ENCODE measurements at regions not wholly inside any gene's neighbourhood (a gene's known extent, or its start where the extent isn't known, plus 50 kb on each side); places are given as distances from the start of the nearest gene placed in this dataset.

DNA sequence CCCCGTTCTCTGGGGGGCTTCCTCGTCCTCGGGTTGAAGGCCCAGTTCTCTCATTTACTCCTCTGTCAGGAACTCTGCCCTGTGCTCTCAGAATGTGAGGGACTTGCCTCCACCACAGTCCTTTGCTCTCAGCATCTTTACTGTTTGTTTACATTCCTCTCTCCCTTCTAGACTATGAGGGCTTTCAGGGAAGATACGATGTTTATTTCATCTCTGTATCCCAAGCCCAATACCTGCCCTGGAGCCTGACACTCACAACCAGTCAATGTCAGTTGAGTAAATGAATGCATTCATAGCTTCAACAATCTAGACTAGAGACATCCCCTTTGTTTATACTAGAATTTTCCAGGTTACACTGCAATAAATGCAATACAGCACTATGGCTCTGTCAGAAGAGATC lies 409.6 kb upstream of the CDH11 start:
- TF ChIP-seq, protein P1, sequence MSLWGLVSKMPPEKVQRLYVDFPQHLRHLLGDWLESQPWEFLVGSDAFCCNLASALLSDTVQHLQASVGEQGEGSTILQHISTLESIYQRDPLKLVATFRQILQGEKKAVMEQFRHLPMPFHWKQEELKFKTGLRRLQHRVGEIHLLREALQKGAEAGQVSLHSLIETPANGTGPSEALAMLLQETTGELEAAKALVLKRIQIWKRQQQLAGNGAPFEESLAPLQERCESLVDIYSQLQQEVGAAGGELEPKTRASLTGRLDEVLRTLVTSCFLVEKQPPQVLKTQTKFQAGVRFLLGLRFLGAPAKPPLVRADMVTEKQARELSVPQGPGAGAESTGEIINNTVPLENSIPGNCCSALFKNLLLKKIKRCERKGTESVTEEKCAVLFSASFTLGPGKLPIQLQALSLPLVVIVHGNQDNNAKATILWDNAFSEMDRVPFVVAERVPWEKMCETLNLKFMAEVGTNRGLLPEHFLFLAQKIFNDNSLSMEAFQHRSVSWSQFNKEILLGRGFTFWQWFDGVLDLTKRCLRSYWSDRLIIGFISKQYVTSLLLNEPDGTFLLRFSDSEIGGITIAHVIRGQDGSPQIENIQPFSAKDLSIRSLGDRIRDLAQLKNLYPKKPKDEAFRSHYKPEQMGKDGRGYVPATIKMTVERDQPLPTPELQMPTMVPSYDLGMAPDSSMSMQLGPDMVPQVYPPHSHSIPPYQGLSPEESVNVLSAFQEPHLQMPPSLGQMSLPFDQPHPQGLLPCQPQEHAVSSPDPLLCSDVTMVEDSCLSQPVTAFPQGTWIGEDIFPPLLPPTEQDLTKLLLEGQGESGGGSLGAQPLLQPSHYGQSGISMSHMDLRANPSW (CRISPR knock-in tag; conservative IDR thresholded peaks at IDR 0.05; ENCODE audit: low read depth), result no peak
- TF ChIP-seq CREB1 (CRISPR knock-in tag; IDR thresholded peaks at IDR 0.05) (no peak), ZNF671 (CRISPR knock-in tag; IDR thresholded peaks at IDR 0.05) (no peak), TP53 (CRISPR knock-in tag; IDR thresholded peaks at IDR 0.05) (no peak), JAZF1 (CRISPR knock-in tag; IDR thresholded peaks at IDR 0.05) (no peak), GRHL2 (CRISPR knock-in tag; IDR thresholded peaks at IDR 0.05; ENCODE audit: insufficient replicate concordance, severe bottlenecking) (no peak), FOXK1 (CRISPR knock-in tag; IDR thresholded peaks at IDR 0.05) (no peak), ZNF263 (CRISPR knock-in tag; IDR thresholded peaks at IDR 0.05; ENCODE audit: low read depth) (no peak), NFATC4 (CRISPR knock-in tag; IDR thresholded peaks at IDR 0.05) (no peak), NR2C2 (CRISPR knock-in tag; IDR thresholded peaks at IDR 0.05) (no peak)
- TF ChIP-seq, protein P2, sequence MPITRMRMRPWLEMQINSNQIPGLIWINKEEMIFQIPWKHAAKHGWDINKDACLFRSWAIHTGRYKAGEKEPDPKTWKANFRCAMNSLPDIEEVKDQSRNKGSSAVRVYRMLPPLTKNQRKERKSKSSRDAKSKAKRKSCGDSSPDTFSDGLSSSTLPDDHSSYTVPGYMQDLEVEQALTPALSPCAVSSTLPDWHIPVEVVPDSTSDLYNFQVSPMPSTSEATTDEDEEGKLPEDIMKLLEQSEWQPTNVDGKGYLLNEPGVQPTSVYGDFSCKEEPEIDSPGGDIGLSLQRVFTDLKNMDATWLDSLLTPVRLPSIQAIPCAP (CRISPR knock-in tag; IDR thresholded peaks at IDR 0.05), result no peak
- TF ChIP-seq, protein P3, sequence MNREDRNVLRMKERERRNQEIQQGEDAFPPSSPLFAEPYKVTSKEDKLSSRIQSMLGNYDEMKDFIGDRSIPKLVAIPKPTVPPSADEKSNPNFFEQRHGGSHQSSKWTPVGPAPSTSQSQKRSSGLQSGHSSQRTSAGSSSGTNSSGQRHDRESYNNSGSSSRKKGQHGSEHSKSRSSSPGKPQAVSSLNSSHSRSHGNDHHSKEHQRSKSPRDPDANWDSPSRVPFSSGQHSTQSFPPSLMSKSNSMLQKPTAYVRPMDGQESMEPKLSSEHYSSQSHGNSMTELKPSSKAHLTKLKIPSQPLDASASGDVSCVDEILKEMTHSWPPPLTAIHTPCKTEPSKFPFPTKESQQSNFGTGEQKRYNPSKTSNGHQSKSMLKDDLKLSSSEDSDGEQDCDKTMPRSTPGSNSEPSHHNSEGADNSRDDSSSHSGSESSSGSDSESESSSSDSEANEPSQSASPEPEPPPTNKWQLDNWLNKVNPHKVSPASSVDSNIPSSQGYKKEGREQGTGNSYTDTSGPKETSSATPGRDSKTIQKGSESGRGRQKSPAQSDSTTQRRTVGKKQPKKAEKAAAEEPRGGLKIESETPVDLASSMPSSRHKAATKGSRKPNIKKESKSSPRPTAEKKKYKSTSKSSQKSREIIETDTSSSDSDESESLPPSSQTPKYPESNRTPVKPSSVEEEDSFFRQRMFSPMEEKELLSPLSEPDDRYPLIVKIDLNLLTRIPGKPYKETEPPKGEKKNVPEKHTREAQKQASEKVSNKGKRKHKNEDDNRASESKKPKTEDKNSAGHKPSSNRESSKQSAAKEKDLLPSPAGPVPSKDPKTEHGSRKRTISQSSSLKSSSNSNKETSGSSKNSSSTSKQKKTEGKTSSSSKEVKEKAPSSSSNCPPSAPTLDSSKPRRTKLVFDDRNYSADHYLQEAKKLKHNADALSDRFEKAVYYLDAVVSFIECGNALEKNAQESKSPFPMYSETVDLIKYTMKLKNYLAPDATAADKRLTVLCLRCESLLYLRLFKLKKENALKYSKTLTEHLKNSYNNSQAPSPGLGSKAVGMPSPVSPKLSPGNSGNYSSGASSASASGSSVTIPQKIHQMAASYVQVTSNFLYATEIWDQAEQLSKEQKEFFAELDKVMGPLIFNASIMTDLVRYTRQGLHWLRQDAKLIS (CRISPR knock-in tag; IDR thresholded peaks at IDR 0.05; ENCODE audit: borderline replicate concordance), result no peak
- TF ChIP-seq, protein P4, sequence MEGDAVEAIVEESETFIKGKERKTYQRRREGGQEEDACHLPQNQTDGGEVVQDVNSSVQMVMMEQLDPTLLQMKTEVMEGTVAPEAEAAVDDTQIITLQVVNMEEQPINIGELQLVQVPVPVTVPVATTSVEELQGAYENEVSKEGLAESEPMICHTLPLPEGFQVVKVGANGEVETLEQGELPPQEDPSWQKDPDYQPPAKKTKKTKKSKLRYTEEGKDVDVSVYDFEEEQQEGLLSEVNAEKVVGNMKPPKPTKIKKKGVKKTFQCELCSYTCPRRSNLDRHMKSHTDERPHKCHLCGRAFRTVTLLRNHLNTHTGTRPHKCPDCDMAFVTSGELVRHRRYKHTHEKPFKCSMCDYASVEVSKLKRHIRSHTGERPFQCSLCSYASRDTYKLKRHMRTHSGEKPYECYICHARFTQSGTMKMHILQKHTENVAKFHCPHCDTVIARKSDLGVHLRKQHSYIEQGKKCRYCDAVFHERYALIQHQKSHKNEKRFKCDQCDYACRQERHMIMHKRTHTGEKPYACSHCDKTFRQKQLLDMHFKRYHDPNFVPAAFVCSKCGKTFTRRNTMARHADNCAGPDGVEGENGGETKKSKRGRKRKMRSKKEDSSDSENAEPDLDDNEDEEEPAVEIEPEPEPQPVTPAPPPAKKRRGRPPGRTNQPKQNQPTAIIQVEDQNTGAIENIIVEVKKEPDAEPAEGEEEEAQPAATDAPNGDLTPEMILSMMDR (IDR thresholded peaks at IDR 0.05), result no peak
- TF ChIP-seq, protein P5, sequence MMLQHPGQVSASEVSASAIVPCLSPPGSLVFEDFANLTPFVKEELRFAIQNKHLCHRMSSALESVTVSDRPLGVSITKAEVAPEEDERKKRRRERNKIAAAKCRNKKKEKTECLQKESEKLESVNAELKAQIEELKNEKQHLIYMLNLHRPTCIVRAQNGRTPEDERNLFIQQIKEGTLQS (CRISPR knock-in tag; conservative IDR thresholded peaks at IDR 0.05), result no peak
- TF ChIP-seq, protein P6, sequence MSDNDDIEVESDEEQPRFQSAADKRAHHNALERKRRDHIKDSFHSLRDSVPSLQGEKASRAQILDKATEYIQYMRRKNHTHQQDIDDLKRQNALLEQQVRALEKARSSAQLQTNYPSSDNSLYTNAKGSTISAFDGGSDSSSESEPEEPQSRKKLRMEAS (CRISPR knock-in tag; IDR thresholded peaks at IDR 0.05), result no peak
- TF ChIP-seq, protein P7, sequence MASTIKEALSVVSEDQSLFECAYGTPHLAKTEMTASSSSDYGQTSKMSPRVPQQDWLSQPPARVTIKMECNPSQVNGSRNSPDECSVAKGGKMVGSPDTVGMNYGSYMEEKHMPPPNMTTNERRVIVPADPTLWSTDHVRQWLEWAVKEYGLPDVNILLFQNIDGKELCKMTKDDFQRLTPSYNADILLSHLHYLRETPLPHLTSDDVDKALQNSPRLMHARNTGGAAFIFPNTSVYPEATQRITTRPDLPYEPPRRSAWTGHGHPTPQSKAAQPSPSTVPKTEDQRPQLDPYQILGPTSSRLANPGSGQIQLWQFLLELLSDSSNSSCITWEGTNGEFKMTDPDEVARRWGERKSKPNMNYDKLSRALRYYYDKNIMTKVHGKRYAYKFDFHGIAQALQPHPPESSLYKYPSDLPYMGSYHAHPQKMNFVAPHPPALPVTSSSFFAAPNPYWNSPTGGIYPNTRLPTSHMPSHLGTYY (CRISPR knock-in tag; IDR thresholded peaks at IDR 0.05), result no peak
- TF ChIP-seq, protein P8, sequence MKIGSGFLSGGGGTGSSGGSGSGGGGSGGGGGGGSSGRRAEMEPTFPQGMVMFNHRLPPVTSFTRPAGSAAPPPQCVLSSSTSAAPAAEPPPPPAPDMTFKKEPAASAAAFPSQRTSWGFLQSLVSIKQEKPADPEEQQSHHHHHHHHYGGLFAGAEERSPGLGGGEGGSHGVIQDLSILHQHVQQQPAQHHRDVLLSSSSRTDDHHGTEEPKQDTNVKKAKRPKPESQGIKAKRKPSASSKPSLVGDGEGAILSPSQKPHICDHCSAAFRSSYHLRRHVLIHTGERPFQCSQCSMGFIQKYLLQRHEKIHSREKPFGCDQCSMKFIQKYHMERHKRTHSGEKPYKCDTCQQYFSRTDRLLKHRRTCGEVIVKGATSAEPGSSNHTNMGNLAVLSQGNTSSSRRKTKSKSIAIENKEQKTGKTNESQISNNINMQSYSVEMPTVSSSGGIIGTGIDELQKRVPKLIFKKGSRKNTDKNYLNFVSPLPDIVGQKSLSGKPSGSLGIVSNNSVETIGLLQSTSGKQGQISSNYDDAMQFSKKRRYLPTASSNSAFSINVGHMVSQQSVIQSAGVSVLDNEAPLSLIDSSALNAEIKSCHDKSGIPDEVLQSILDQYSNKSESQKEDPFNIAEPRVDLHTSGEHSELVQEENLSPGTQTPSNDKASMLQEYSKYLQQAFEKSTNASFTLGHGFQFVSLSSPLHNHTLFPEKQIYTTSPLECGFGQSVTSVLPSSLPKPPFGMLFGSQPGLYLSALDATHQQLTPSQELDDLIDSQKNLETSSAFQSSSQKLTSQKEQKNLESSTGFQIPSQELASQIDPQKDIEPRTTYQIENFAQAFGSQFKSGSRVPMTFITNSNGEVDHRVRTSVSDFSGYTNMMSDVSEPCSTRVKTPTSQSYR (CRISPR knock-in tag; IDR thresholded peaks at IDR 0.05), result no peak
- TF ChIP-seq, protein P9, sequence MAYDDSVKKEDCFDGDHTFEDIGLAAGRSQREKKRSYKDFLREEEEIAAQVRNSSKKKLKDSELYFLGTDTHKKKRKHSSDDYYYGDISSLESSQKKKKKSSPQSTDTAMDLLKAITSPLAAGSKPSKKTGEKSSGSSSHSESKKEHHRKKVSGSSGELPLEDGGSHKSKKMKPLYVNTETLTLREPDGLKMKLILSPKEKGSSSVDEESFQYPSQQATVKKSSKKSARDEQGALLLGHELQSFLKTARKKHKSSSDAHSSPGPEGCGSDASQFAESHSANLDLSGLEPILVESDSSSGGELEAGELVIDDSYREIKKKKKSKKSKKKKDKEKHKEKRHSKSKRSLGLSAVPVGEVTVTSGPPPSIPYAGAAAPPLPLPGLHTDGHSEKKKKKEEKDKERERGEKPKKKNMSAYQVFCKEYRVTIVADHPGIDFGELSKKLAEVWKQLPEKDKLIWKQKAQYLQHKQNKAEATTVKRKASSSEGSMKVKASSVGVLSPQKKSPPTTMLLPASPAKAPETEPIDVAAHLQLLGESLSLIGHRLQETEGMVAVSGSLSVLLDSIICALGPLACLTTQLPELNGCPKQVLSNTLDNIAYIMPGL (CRISPR knock-in tag; IDR thresholded peaks at IDR 0.05), result no peak
- no peak overlapping the region for H3K27ac Mint-ChIP-seq
- H3K9me3 Mint-ChIP-seq, result peaks cover 10% of the 10 kb centered on the region
- H3K27me3 Mint-ChIP-seq (ENCODE audit: low read depth), result no peaks in the 10 kb centered on the region
- ATAC-seq, result no peak
- peaks cover 3% of the 10 kb centered on the region; the same call in 1 of the 2 replicates for H3K4me1 Mint-ChIP-seq
- H3K36me3 Mint-ChIP-seq, result peaks cover 8% of the 10 kb centered on the region
- no peak overlapping the region for H3K4me3 Mint-ChIP-seq
- DNase-seq (ENCODE audit: low spot score), result no peak
- CTCF ChIA-PET, result no interaction called here
- POLR2A ChIA-PET, result no interaction called here

Measured in WTC11 (cell line).